WTC11 (cell line): ENCODE measurements at regions not wholly inside any gene's neighbourhood (a gene's known extent, or its start where the extent isn't known, plus 50 kb on each side); places are given as distances from the start of the nearest gene placed in this dataset.
A peak's percentile ranks its signal among the peaks of the same experiment; 100 is the strongest.

Source experiments
- ATAC-seq: fragments of 200-7000 bp; cut with Tn5 transposase; 2 replicates; pipeline ENCODE4 v1.10.0; 2021; ENCODE audit warnings: mild to moderate bottlenecking, moderate library complexity
- CTCF ChIA-PET: fragments of 300-600 bp; sonication (Branson Sonifier 250); formaldehyde crosslinking; loops from one replicate; lab custom pipeline; 2021; ENCODE audit warnings: antibody characterized with exemption; lab: Charles Lee
- POLR2A ChIA-PET: fragments of 350-600 bp; sonication (Branson Sonifier 250); formaldehyde crosslinking; loops from one replicate; lab custom pipeline; 2021; ENCODE audit warnings: antibody characterized with exemption; lab: Charles Lee
- DNase-seq: peaks from one replicate; pipeline ENCODE4 v3.0.0; 2021; ENCODE audit warnings: low spot score
- H3K27ac Mint-ChIP-seq: 2 replicates; pipeline ENCODE4 v1.8.0; 2021; ENCODE audit warnings: mixed read lengths
- H3K27me3 Mint-ChIP-seq: 2 replicates; pipeline ENCODE4 v1.8.0; 2021; ENCODE audit warnings: low read depth, mild to moderate bottlenecking, moderate library complexity, mixed read lengths
- H3K36me3 Mint-ChIP-seq: 2 replicates; pipeline ENCODE4 v1.8.0; 2021; ENCODE audit warnings: mixed read lengths
- H3K4me1 Mint-ChIP-seq: 2 replicates; pipeline ENCODE4 v1.8.0; 2022; ENCODE audit warnings: mixed read lengths
- H3K4me3 Mint-ChIP-seq: 2 replicates; pipeline ENCODE4 v1.8.0; 2021; ENCODE audit warnings: mild to moderate bottlenecking, moderate library complexity, mixed read lengths
- H3K9me3 Mint-ChIP-seq: 2 replicates; pipeline ENCODE4 v1.8.0; 2021; ENCODE audit warnings: mixed read lengths
- CREB1 ChIP-seq: sonication (generic); formaldehyde crosslinking; IDR thresholded peaks from 2 replicates; pipeline ENCODE4 v1.8.0; 2023; ENCODE audit warnings: mild to moderate bottlenecking, missing genetic modification reagents
- NFATC4 ChIP-seq: fragments of 250-450 bp; sonication (Bioruptor Pico); IDR thresholded peaks from 2 replicates; pipeline ENCODE4 v1.9.0; 2021; ENCODE audit warnings: mild to moderate bottlenecking
- NFE2L1 ChIP-seq: sonication (generic); formaldehyde crosslinking; IDR thresholded peaks from 2 replicates; pipeline ENCODE4 v1.8.1; 2023; ENCODE audit warnings: missing genetic modification reagents
- NFYB ChIP-seq: sonication (generic); formaldehyde crosslinking; conservative IDR thresholded peaks from 2 replicates; pipeline ENCODE4 v1.8.0; 2022; ENCODE audit warnings: low read depth, missing genetic modification reagents
- OVOL2 ChIP-seq: fragments of 250-450 bp; sonication (Bioruptor Pico); IDR thresholded peaks from 2 replicates; pipeline ENCODE4 v1.9.0; 2021; ENCODE audit warnings: mild to moderate bottlenecking, borderline replicate concordance
- PRRX2 ChIP-seq: fragments of 250-450 bp; sonication (Bioruptor Pico); IDR thresholded peaks from 2 replicates; pipeline ENCODE4 v1.8.0; 2021; ENCODE audit warnings: mild to moderate bottlenecking
- ZNF138 ChIP-seq: sonication (generic); formaldehyde crosslinking; conservative IDR thresholded peaks from 2 replicates; pipeline ENCODE4 v1.8.1; 2022; ENCODE audit warnings: mild to moderate bottlenecking, moderate library complexity, missing genetic modification reagents
- ZNF396 ChIP-seq: fragments of 250-450 bp; sonication (Bioruptor Pico); IDR thresholded peaks from 2 replicates; pipeline ENCODE4 v1.8.0; 2021; ENCODE audit warnings: mild to moderate bottlenecking, moderate library complexity, borderline replicate concordance
- TF ChIP-seq, protein P1 (sequence below): sonication (generic); formaldehyde crosslinking; IDR thresholded peaks from 2 replicates; pipeline ENCODE4 v1.8.0; 2022; ENCODE audit warnings: mild to moderate bottlenecking, missing genetic modification reagents
- TF ChIP-seq, protein P2 (sequence below): sonication (generic); formaldehyde crosslinking; conservative IDR thresholded peaks from 2 replicates; pipeline ENCODE4 v1.8.1; 2022; ENCODE audit warnings: mild to moderate bottlenecking, missing genetic modification reagents
- TF ChIP-seq, protein P3 (sequence below): sonication (generic); formaldehyde crosslinking; IDR thresholded peaks from 2 replicates; pipeline ENCODE4 v1.8.1; 2022; ENCODE audit warnings: low read depth, mild to moderate bottlenecking, moderate library complexity, missing genetic modification reagents, borderline replicate concordance
- TF ChIP-seq, protein P4 (sequence below): fragments of 250-450 bp; sonication (Bioruptor Pico); IDR thresholded peaks from 2 replicates; pipeline ENCODE4 v1.9.0; 2021; ENCODE audit warnings: mild to moderate bottlenecking, borderline replicate concordance
- TF ChIP-seq, protein P5 (sequence below): fragments of 250-450 bp; sonication (Bioruptor Pico); IDR thresholded peaks from 2 replicates; pipeline ENCODE4 v2.1.2; 2022; ENCODE audit warnings: mild to moderate bottlenecking, moderate library complexity
- TF ChIP-seq, protein P6 (sequence below): sonication (generic); formaldehyde crosslinking; IDR thresholded peaks from 2 replicates; pipeline ENCODE4 v1.8.1; 2022; ENCODE audit warnings: missing genetic modification reagents, borderline replicate concordance
- TF ChIP-seq, protein P7 (sequence below): fragments of 250-450 bp; sonication (Bioruptor Pico); IDR thresholded peaks from 2 replicates; pipeline ENCODE4 v1.9.0; 2021; ENCODE audit warnings: mild to moderate bottlenecking

DNA sequence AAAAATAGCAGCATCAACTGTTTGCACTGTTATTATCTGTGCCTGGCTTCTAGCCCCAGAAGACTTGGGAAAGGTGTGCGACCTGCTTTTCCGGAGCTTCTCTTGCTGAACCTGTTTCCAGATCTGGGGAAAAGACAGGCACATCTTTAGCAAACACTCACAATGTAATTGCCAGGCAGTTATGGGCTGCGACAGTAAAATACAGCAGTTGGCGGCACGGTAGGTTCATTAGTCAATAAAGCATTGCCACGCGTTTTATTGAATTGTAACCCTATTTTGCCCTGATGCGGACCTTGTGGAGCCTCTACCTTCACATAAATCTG lies 223.7 kb upstream of the TSHZ3 start:
- ChIA-PET CTCF (interaction anchor here (1.6 kb wide), 1 partner anchor 9 kb away, joined by 4 read pairs; no protein-coding TSS in a partner anchor), POLR2A (interaction anchor here (1.1 kb wide), 1 partner anchor 19 kb away, joined by 3 read pairs; no protein-coding TSS in a partner anchor)
- Mint-ChIP-seq H3K4me3 (no peak overlapping the region), H3K27ac (no peak overlapping the region), H3K4me1 (peaks cover 54% of the 10 kb centered on the region), H3K36me3 (no peaks in the 10 kb centered on the region), H3K27me3 (no peaks in the 10 kb centered on the region), H3K9me3 (0 out of 2 replicates have a peak, but pooled peaks cover 4% of the 10 kb centered on the region)
- ATAC-seq, result no peak
- TF ChIP-seq NFE2L1 (CRISPR knock-in tag) (no peak), ZNF396 (CRISPR knock-in tag) (no peak), ZNF138 (CRISPR knock-in tag) (no peak)
- TF ChIP-seq, protein P1, sequence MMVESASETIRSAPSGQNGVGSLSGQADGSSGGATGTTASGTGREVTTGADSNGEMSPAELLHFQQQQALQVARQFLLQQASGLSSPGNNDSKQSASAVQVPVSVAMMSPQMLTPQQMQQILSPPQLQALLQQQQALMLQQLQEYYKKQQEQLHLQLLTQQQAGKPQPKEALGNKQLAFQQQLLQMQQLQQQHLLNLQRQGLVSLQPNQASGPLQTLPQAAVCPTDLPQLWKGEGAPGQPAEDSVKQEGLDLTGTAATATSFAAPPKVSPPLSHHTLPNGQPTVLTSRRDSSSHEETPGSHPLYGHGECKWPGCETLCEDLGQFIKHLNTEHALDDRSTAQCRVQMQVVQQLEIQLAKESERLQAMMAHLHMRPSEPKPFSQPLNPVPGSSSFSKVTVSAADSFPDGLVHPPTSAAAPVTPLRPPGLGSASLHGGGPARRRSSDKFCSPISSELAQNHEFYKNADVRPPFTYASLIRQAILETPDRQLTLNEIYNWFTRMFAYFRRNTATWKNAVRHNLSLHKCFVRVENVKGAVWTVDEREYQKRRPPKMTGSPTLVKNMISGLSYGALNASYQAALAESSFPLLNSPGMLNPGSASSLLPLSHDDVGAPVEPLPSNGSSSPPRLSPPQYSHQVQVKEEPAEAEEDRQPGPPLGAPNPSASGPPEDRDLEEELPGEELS (CRISPR knock-in tag), result no peak
- TF ChIP-seq, protein P2, sequence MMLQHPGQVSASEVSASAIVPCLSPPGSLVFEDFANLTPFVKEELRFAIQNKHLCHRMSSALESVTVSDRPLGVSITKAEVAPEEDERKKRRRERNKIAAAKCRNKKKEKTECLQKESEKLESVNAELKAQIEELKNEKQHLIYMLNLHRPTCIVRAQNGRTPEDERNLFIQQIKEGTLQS (CRISPR knock-in tag), result no peak
- no peak for DNase-seq

DNA sequence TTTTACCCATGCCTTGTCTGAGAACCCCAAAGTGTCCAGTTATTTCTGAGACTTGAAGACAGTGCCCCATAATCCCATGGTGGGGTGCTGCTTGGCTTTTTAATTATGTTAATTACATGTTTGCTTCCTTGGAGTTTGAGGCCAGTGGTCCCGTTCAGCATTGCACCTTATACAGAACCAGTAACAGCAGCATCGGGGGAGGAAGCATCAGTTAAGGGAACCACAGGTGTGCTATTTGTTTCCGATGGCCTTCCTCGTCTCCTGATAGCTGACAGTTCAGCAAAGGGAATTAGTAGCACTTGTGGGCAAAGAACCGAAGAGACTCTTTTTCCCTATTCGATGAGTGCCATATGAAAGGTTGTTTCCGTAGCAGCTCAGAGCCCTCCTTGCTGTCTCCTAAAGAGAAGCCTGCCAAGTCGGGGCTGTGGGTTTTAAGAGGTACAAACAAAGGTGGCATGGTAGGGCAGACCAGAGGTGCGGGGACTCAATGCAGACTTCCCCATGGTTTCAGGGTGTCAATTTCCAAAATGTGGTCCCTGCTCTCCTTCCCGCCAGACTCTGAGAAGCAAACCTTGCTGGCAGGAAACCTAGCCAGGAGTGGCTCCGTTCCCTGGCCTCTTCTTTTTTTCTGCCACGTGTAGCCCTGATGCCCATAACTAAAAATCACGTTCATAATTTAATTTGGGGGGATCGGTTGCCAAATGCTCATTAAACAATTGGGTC lies 225.2 kb upstream of the TSHZ3 start:
- POLR2A ChIA-PET, result no interaction called here

More for the DNA sequence above, 225.2 kb upstream of the TSHZ3 start:
- H3K4me1 Mint-ChIP-seq, result peaks cover 51% of the 10 kb centered on the region
- TF ChIP-seq NFATC4, result no peak
- TF ChIP-seq, protein P3, sequence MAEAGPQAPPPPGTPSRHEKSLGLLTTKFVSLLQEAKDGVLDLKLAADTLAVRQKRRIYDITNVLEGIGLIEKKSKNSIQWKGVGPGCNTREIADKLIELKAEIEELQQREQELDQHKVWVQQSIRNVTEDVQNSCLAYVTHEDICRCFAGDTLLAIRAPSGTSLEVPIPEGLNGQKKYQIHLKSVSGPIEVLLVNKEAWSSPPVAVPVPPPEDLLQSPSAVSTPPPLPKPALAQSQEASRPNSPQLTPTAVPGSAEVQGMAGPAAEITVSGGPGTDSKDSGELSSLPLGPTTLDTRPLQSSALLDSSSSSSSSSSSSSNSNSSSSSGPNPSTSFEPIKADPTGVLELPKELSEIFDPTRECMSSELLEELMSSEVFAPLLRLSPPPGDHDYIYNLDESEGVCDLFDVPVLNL (CRISPR knock-in tag), result no peak
- TF ChIP-seq, protein P4, sequence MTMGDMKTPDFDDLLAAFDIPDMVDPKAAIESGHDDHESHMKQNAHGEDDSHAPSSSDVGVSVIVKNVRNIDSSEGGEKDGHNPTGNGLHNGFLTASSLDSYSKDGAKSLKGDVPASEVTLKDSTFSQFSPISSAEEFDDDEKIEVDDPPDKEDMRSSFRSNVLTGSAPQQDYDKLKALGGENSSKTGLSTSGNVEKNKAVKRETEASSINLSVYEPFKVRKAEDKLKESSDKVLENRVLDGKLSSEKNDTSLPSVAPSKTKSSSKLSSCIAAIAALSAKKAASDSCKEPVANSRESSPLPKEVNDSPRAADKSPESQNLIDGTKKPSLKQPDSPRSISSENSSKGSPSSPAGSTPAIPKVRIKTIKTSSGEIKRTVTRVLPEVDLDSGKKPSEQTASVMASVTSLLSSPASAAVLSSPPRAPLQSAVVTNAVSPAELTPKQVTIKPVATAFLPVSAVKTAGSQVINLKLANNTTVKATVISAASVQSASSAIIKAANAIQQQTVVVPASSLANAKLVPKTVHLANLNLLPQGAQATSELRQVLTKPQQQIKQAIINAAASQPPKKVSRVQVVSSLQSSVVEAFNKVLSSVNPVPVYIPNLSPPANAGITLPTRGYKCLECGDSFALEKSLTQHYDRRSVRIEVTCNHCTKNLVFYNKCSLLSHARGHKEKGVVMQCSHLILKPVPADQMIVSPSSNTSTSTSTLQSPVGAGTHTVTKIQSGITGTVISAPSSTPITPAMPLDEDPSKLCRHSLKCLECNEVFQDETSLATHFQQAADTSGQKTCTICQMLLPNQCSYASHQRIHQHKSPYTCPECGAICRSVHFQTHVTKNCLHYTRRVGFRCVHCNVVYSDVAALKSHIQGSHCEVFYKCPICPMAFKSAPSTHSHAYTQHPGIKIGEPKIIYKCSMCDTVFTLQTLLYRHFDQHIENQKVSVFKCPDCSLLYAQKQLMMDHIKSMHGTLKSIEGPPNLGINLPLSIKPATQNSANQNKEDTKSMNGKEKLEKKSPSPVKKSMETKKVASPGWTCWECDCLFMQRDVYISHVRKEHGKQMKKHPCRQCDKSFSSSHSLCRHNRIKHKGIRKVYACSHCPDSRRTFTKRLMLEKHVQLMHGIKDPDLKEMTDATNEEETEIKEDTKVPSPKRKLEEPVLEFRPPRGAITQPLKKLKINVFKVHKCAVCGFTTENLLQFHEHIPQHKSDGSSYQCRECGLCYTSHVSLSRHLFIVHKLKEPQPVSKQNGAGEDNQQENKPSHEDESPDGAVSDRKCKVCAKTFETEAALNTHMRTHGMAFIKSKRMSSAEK, result no peak
- TF ChIP-seq, protein P5, sequence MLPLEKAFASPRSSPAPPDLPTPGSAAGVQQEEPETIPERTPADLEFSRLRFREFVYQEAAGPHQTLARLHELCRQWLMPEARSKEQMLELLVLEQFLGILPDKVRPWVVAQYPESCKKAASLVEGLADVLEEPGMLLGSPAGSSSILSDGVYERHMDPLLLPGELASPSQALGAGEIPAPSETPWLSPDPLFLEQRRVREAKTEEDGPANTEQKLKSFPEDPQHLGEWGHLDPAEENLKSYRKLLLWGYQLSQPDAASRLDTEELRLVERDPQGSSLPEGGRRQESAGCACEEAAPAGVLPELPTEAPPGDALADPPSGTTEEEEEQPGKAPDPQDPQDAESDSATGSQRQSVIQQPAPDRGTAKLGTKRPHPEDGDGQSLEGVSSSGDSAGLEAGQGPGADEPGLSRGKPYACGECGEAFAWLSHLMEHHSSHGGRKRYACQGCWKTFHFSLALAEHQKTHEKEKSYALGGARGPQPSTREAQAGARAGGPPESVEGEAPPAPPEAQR (CRISPR knock-in tag), result no peak
- TF ChIP-seq, protein P6, sequence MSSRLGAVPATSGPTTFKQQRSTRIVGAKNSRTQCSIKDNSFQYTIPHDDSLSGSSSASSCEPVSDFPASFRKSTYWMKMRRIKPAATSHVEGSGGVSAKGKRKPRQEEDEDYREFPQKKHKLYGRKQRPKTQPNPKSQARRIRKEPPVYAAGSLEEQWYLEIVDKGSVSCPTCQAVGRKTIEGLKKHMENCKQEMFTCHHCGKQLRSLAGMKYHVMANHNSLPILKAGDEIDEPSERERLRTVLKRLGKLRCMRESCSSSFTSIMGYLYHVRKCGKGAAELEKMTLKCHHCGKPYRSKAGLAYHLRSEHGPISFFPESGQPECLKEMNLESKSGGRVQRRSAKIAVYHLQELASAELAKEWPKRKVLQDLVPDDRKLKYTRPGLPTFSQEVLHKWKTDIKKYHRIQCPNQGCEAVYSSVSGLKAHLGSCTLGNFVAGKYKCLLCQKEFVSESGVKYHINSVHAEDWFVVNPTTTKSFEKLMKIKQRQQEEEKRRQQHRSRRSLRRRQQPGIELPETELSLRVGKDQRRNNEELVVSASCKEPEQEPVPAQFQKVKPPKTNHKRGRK (CRISPR knock-in tag), result no peak
- TF ChIP-seq ZNF138 (CRISPR knock-in tag), result no peak
- no peak for TF ChIP-seq OVOL2
- TF ChIP-seq, protein P7, sequence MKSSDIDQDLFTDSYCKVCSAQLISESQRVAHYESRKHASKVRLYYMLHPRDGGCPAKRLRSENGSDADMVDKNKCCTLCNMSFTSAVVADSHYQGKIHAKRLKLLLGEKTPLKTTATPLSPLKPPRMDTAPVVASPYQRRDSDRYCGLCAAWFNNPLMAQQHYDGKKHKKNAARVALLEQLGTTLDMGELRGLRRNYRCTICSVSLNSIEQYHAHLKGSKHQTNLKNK, result no peak
- TF ChIP-seq PRRX2, result no peak
- TF ChIP-seq NFYB, result no peak
- TF ChIP-seq CREB1 (CRISPR knock-in tag), result no peak
- no peak for TF ChIP-seq NFE2L1 (CRISPR knock-in tag)
- no peaks in the 10 kb centered on the region for H3K27me3 Mint-ChIP-seq
- DNase-seq, result no peak
- no peak overlapping the region for H3K4me3 Mint-ChIP-seq
- 0 out of 2 replicates have a peak, but pooled peaks cover 4% of the 10 kb centered on the region for H3K9me3 Mint-ChIP-seq
- ATAC-seq, result peak; percentile 80
- no peak overlapping the region for H3K27ac Mint-ChIP-seq
- CTCF ChIA-PET, result no interaction called here
- no peaks in the 10 kb centered on the region for H3K36me3 Mint-ChIP-seq
